GM19372 (cell line): ENCODE measurements at regions not wholly inside any gene's neighbourhood (a gene's known extent, or its start where the extent isn't known, plus 50 kb on each side); places are given as distances from the start of the nearest gene placed in this dataset.

ENCODE experiments used
- ATAC-seq: cut with Tn5 transposase; IDR thresholded peaks from one replicate; pipeline ENCODE4 v1.9.1; 2021; ENCODE audit warnings: mild to moderate bottlenecking, low read depth, moderate library complexity; ENCODE audit not compliant: unreplicated experiment

GRCh38 chr9:129393064-129393463 is 215.0 kb upstream of the IER5L start:
- no peak for ATAC-seq

DNA sequence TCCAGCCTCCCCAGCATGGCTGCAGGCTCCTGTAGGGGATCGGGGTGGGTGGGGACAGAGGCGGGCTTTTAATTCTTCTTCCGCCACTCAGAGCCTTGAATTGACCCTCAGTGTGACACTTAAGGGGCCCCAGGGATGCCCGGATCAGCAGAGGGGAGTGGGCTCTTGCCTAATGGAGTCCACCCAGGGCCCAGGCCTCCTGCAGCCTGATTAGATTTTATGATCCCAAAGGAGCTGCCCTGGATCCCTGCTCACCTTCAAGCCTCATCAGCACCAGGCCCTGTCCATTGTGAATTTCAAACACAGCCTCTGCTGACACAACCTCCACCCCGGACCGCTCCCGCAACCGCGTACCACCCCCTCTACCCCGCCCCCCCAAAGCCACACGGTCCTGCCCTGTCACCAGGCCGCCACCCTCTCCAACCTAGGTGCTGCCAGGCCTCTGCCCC is 214.1 kb upstream of the IER5L start:
- no peak for ATAC-seq

DNA sequence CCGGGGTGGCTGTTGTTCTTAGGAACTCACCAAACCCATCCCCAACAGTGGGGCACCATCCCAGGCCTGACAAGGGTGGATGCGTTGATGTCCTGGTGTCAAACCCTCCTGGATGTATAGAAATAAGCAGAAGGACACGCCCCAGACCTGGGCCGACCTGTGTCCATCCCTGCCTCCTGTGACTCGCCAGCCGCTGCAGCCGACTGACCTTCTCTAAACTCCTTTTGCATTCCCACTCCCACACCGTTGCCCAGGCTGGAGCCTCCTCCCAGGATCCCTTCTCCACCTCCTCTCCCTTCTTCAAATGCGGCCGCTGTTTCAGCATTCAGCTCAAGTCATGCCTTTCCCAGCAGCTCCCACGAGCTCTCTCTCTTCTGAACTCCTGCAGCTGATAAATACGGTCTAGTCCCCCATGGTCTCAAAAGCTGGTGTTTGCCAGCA is 213.2 kb upstream of the IER5L start:
- no peak for ATAC-seq

DNA sequence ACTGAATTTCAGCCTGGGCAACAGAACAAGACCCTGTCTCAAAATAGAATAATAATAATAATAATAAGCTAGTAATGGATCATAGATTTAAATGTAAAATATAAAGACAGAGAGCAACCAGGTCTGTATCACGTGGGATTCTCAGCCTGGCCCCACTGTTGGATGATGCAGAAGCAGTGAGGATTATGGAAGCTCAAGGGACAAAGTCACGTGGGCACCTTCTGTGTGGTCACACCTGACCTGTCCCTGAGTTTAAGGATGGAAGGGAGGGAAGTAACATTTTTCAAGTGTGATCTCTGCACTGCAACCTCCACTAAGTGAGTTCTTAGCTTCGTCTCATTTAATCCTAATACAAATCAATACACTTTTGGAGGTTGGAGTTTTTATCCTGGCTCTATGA is 212.5 kb upstream of the IER5L start:
- ATAC-seq, result no peak

- no peak for ATAC-seq
Measured at GRCh38 chr9:129387822-129388221, 209.8 kb upstream of the IER5L start.

- no peak for ATAC-seq
Measured at GRCh38 chr9:129386812-129387177, 208.7 kb upstream of the IER5L start.

- no peak for ATAC-seq
Measured at GRCh38 chr9:129385211-129385934, 207.3 kb upstream of the IER5L start.

- ATAC-seq, result no peak
Measured at GRCh38 chr9:129384491-129385210, 206.6 kb upstream of the IER5L start.

- ATAC-seq, result no peak
Measured at GRCh38 chr9:129383561-129384490, 205.8 kb upstream of the IER5L start.

DNA sequence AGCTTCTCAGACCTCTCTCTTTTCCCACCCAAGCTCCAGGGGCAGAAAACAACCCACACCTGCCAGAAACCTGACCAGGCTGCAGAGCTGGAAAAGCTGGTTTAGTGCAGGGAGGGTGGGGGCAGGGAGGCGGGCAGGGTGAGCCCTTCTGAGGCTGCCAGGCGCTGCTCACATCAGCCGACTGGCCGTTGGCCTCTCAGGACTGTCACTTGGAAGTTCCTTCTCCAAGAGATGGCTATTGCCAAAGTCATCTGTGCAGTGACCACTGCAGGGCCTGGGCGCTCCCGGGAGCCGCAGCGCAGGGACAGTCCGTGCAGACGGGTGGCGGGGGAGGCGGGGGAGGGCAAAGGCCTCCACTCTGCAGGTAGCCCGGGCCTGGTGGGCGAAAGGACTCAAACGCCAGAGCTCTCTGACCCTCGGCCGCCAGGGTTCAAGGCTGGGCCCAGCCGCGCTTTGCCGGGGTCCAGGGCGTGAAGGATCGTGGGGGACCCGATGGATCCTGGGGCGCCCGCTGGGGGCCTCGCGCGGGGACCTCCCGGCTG is 205.0 kb upstream of the IER5L start:
- ATAC-seq, result no peak

- no peak for ATAC-seq
Measured at GRCh38 chr9:129382281-129383018, 204.4 kb upstream of the IER5L start.

GRCh38 chr9:129381481-129381957 is 203.5 kb upstream of the IER5L start:
- ATAC-seq, result no peak

DNA sequence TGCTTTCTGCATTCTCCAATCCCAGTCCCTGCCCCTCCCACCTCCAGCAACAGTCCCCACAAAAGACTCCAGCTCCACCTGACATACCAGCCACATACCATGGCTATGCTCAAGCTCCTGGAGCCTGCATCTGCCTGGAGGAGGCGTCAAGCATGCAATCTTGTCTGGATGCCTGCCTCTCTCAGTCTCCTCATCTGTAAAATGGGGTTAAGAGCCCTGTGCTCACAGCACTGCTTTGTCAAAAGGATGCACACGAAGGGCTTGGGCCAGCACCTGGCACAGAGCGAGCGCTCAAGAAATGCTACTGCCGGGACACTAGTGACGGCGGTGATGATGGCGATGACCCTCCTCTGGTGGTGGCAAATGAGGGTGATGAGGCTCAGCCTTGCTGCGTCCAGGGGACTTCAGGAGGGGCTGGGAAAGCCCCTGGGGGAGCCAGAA is 202.9 kb upstream of the IER5L start:
- ATAC-seq, result no peak

DNA sequence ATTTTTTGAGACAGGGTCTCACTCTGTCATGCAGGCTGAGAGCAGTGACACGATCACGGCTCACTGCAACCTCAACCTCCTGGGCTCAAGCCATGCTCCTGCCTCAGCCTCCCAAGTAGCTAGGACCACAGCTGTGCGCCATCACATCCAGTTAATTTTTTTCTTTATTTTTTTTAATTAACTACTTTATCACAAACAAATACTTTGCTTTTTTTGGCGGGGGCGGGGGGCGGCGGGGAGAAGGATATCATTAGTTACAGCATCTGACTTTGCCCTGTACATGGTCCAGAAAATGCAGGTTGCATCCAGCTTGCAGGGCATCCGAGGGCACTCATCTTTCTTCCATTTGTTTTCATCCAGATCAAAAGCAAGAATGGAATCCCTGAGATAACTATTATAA is 201.8 kb upstream of the IER5L start:
- ATAC-seq, result no peak

DNA sequence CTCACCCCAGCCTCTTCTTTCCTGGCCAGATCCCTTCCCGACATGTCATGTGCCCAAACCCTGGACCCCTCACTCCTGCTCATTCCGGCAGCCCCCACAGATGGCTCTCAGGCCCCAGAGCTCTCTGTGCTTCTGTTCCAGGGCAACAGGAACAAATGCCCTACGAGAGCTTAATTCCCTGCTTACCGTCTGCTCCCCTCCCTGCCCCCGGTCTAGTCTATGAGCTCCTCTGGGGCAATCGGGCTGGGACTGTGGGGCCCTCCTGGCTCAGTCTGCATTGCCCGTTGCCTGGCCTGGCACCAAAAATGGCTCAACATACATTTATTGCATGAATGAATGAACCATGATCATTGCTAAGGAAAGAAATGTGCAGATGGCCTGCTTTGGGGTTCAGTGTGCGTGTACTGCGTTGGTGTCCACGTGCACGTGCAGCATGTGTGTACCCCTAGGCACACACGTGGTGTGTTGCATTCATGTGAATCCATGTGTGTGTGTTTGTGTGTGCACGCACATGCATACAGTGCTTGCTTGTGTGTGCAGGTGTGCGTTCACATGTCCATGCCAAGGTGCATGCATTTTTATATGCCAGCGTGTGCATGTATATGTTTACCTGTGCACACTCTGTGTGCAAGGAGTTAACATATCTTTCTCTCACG is 201.2 kb upstream of the IER5L start:
- ATAC-seq, result no peak

DNA sequence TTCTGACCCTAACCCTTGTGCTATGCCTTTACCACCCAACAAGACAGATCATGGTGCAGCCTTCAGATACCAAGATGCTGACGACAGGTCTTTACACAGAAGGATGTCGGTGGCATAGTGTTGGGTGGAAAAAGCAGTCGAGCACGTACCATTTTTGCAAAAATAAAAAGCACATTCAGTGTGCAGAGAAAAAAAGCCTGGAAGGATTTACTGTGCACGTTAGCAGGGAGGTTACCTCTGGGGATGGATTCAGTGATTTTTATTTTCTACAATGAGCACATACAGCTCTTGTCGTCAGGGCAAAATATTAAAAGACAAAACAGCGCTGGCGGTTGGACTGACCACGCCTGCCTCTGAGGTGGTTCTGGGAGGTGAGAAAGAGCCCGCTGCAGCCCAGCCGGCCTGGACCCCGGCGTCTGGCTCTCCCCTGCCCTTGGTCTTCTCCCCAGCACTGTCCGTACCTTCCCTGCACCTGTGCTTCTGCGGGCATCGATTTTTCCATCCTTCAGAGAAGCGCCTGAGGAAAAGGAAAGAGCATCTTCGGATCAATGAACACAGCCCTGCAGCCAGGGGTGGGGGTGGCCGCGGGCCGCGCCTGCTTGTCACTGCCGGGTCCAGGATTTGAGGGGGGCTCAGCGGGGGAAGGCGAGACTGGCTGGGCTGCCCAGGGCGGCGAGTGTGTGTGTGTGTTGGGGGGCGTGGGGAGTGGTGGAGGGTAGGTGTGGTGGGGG is 200.0 kb upstream of the IER5L start:
- ATAC-seq, result no peak

- no peak for ATAC-seq
Measured at GRCh38 chr9:129377181-129377580, 199.1 kb upstream of the IER5L start.

GRCh38 chr9:129375845-129376244 is 197.8 kb upstream of the IER5L start:
- no peak for ATAC-seq

DNA sequence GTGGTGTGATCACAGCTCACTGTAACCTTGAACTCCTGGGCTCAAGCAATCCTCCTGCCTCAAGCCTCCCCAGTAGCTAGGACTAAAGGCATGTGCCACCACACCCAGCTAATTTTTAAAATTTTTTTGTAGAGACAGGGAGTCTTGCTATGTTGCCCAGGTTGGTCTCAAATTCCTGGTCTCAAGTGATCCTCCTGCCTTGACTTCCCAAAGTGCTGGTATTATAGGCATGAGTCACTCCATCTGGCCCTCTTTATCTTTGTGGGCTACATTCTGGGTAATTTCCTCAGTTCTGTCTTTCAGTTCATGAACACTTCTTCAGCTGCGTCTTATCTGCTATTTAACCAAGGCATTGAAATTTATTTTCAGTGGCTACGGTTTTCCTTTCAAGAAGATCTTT is 196.6 kb upstream of the IER5L start:
- ATAC-seq, result no peak
